B cell (primary cell): ENCODE measurements at regions not wholly inside any gene's neighbourhood (a gene's known extent, or its start where the extent isn't known, plus 50 kb on each side); places are given as distances from the start of the nearest gene placed in this dataset.

ENCODE experiments used
- ATAC-seq: fragments of 200-7000 bp; cut with Tn5 transposase; one replicate; pipeline ENCODE4 v1.10.0; 2021; ENCODE audit warnings: low read depth, mild to moderate bottlenecking, moderate number of reproducible peaks, moderate library complexity
- CTCF ChIA-PET: fragments of 350-600 bp; sonication (Branson Sonifier 250); formaldehyde crosslinking; loops from one replicate; lab custom pipeline; 2021; ENCODE audit warnings: antibody characterized with exemption, inconsistent platforms; lab: Charles Lee
- POLR2A ChIA-PET: fragments of 350-600 bp; sonication (Branson Sonifier 250); formaldehyde crosslinking; loops from one replicate; lab custom pipeline; 2021; ENCODE audit warnings: antibody characterized with exemption; lab: Charles Lee
- DNase-seq: peaks from one replicate; pipeline ENCODE4 v3.0.0; 2013
- H2AFZ ChIP-seq: 2 replicates; pipeline ENCODE4 v1.6.1; 2012; ENCODE audit warnings: mild to moderate bottlenecking, low read depth, low read length; ENCODE audit not compliant: insufficient read depth, poor library complexity, severe bottlenecking
- H3K27ac ChIP-seq, 2 donors: 1 replicate in 1 of 2; 2 replicates in 1 of 2; pipeline ENCODE4 v1.5.1; 2012 to 2013; ENCODE audit warnings: low read length in 2 of 2, mild to moderate bottlenecking in 2 of 2, moderate library complexity in 1 of 2
- H3K27me3 ChIP-seq, 4 experiments: fragments of 200-600 bp in 1 of 4; sonication (generic) in 1 of 4; replicated peaks in 1 of 4; 1 replicate in 2 of 4; 2 replicates in 2 of 4; pipeline versions ENCODE4 v1.6.1 to v1.7.0; 2013 to 2016; ENCODE audit warnings: low read length in 3 of 4, mild to moderate bottlenecking in 2 of 4, mixed read lengths in 1 of 4, moderate library complexity in 1 of 4; ENCODE audit not compliant: insufficient read depth in 4 of 4, control insufficient read depth in 3 of 4; ENCODE audit errors: control extremely low read depth in 1 of 4
- H3K36me3 ChIP-seq, 2 experiments: replicated peaks in 1 of 2; 1 replicate in 1 of 2; 2 replicates in 1 of 2; pipeline versions ENCODE4 v1.6.1 to v1.7.1; 2013; ENCODE audit warnings: low read length in 1 of 2; ENCODE audit not compliant: insufficient read depth in 2 of 2, control insufficient read depth in 1 of 2; ENCODE audit errors: control extremely low read depth in 1 of 2, extremely low read depth in 1 of 2
- H3K4me1 ChIP-seq, 2 donors: fragments of 200-600 bp in 1 of 2; sonication (generic) in 1 of 2; 1 replicate in 1 of 2; 2 replicates in 1 of 2; pipeline versions ENCODE4 v1.5.1 to v1.6.1; 2013 to 2017; ENCODE audit warnings: low read length in 2 of 2; ENCODE audit not compliant: control insufficient read depth in 2 of 2, insufficient read depth in 2 of 2
- H3K4me2 ChIP-seq: replicated peaks from 2 replicates; pipeline ENCODE3; 2012; ENCODE audit warnings: mild to moderate bottlenecking, low read depth, low read length; ENCODE audit not compliant: poor library complexity, severe bottlenecking
- H3K4me3 ChIP-seq, 5 experiments: fragments of 200-600 bp in 1 of 5; sonication (generic) in 1 of 5; 1 replicate in 3 of 5; 2 replicates in 2 of 5; pipeline versions ENCODE4 v1.5.1 to v1.7.0; 2011 to 2016; ENCODE audit warnings: low read length in 4 of 5, mild to moderate bottlenecking in 4 of 5, low read depth in 2 of 5, control low read depth in 1 of 5, moderate library complexity in 1 of 5; ENCODE audit not compliant: insufficient read depth in 1 of 5; ENCODE audit errors: control extremely low read depth in 1 of 5, extremely low read depth in 1 of 5
- H3K79me2 ChIP-seq: fragments of 200-600 bp; sonication (generic); one replicate; pipeline ENCODE4 v1.6.0; 2016; ENCODE audit warnings: low read length; ENCODE audit not compliant: control insufficient read depth, insufficient read depth
- H3K9ac ChIP-seq: fragments of 200-600 bp; sonication (generic); 2 replicates; pipeline ENCODE4 v1.6.1; 2017; ENCODE audit warnings: mild to moderate bottlenecking, low read length, moderate library complexity
- H3K9me3 ChIP-seq, 3 donors: one replicate each; pipeline versions ENCODE4 v1.6.1 to v1.7.1; 2013; ENCODE audit warnings: low read length in 2 of 3; ENCODE audit not compliant: control insufficient read depth in 2 of 3, insufficient read depth in 1 of 3; ENCODE audit errors: control extremely low read depth in 1 of 3
- H4K20me1 ChIP-seq: 2 replicates; pipeline ENCODE4 v1.6.0; 2012; ENCODE audit warnings: mild to moderate bottlenecking, low read length; ENCODE audit not compliant: insufficient read depth, control insufficient read depth, poor library complexity, severe bottlenecking
- H3K27ac Mint-ChIP-seq: one replicate; pipeline ENCODE4 v1.8.0; 2021; ENCODE audit warnings: mixed read lengths
- H3K27me3 Mint-ChIP-seq: one replicate; pipeline ENCODE4 v1.8.0; 2021; ENCODE audit warnings: mixed read lengths
- H3K4me1 Mint-ChIP-seq: one replicate; pipeline ENCODE4 v1.8.0; 2021; ENCODE audit warnings: mixed read lengths
- H3K4me3 Mint-ChIP-seq: one replicate; pipeline ENCODE4 v1.8.0; 2021; ENCODE audit warnings: mixed read lengths
- H3K9me3 Mint-ChIP-seq: one replicate; pipeline ENCODE4 v1.8.0; 2022; ENCODE audit warnings: mixed read lengths; ENCODE audit not compliant: insufficient read depth
- EZH2 ChIP-seq: IDR thresholded peaks from 2 replicates; pipeline ENCODE4 v1.6.1; 2012; ENCODE audit warnings: borderline replicate concordance, low read depth, mild to moderate bottlenecking, moderate library complexity, low read length; ENCODE audit not compliant: insufficient read depth, poor library complexity, severe bottlenecking
- WGBS: methylation state at CpG from one replicate; pipeline ENCODE4 v1.1.5; 2013; ENCODE audit warnings: missing lambda C conversion rate; ENCODE audit not compliant: insufficient coverage; 5-methylcytosine and 5-hydroxymethylcytosine counted together
- intact Hi-C: fragments of 100-400 bp; cut with micrococcal nuclease; formaldehyde crosslinking; loops from one replicate; pipeline ENCODE4 v1.10.0; 2022
- TF ChIP-seq, protein P1 (sequence below): fragments of 200-600 bp; IDR thresholded peaks from one replicate; pipeline ENCODE4 v1.8.0; 2022; ENCODE audit warnings: antibody characterized with exemption, mild to moderate bottlenecking

DNA sequence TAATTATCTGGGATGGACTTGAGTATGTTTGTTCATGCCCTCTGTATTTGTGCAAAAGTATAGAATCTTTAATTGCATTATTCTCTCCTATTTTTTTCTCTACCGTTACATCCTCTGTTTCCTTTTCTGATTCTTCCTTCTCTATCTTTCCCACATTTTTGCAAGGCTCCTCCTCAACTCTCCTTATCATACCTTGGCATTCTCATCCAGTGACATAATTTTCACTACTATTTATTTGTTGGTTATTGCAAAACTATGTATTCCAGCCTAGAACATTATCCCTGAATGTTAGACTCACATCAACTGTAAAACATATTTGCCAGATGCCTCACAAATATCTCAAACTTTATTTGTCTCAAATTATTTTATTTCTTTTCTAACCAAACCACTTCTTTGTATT lies 381.9 kb downstream of the COL11A1 start:
- Histone ChIP-seq H3K9ac (no peak overlapping the region), H3K9me3 (no peaks in the 10 kb centered on the region), H3K4me1 (no peaks in the 10 kb centered on the region), H3K27ac (no peak overlapping the region), H3K36me3 (no peaks in the 10 kb centered on the region), H4K20me1 (no peaks in the 10 kb centered on the region), H3K4me2 (no peak overlapping the region), H3K4me3 (no peak overlapping the region), H3K27me3 (no peaks in the 10 kb centered on the region), H3K79me2 (no peaks in the 10 kb centered on the region), H2AFZ (no peak overlapping the region)
- DNase-seq (no peak), ATAC-seq (no peak)
- no CpG with 5 or more reads among the region's 1 CpG for WGBS
- Mint-ChIP-seq H3K4me1 (no peaks in the 10 kb centered on the region), H3K27ac (no peak overlapping the region), H3K9me3 (no peaks in the 10 kb centered on the region), H3K4me3 (no peak overlapping the region), H3K27me3 (no peaks in the 10 kb centered on the region)
- intact Hi-C loops = no loop called here
- ChIA-PET POLR2A (no interaction called here), CTCF (no interaction called here)
- TF ChIP-seq, protein P1, sequence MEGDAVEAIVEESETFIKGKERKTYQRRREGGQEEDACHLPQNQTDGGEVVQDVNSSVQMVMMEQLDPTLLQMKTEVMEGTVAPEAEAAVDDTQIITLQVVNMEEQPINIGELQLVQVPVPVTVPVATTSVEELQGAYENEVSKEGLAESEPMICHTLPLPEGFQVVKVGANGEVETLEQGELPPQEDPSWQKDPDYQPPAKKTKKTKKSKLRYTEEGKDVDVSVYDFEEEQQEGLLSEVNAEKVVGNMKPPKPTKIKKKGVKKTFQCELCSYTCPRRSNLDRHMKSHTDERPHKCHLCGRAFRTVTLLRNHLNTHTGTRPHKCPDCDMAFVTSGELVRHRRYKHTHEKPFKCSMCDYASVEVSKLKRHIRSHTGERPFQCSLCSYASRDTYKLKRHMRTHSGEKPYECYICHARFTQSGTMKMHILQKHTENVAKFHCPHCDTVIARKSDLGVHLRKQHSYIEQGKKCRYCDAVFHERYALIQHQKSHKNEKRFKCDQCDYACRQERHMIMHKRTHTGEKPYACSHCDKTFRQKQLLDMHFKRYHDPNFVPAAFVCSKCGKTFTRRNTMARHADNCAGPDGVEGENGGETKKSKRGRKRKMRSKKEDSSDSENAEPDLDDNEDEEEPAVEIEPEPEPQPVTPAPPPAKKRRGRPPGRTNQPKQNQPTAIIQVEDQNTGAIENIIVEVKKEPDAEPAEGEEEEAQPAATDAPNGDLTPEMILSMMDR = no peak
- TF ChIP-seq EZH2 = no peak

DNA sequence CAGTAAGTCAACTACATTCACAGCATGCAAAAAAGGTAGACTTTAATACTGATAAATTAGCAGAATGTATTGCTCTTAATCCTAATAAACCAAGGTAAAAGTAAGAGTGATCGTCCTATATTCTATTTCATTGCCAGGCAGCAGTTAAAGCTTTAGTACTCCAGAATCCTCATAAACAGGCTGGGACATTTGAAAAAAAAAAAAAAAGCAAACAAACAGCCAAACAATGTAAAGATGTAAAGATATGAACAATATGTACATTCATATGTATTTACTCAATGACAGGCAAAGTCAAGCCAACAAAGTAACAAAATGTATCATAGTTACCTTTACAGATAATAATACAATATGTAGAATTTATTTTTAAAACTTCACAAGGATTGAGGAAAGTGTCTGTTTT lies 383.6 kb downstream of the COL11A1 start:
- no peak overlapping the region for H3K27ac ChIP-seq
- CTCF ChIA-PET = no interaction called here

More for the DNA sequence above, 383.6 kb downstream of the COL11A1 start:
- DNase-seq = no peak
- Histone ChIP-seq H3K79me2 (no peaks in the 10 kb centered on the region), H3K4me1 (no peaks in the 10 kb centered on the region), H3K27me3 (no peaks in the 10 kb centered on the region), H3K9ac (no peak overlapping the region), H4K20me1 (no peaks in the 10 kb centered on the region), H3K9me3 (no peaks in the 10 kb centered on the region), H3K36me3 (no peaks in the 10 kb centered on the region), H3K4me3 (no peak overlapping the region), H3K4me2 (no peak overlapping the region), H2AFZ (no peak overlapping the region)
- H3K4me3 Mint-ChIP-seq = no peak overlapping the region
- H3K27ac Mint-ChIP-seq = no peak overlapping the region
- no CpG with 5 or more reads among the region's 1 CpG for WGBS
- H3K9me3 Mint-ChIP-seq = no peaks in the 10 kb centered on the region
- H3K27me3 Mint-ChIP-seq = no peaks in the 10 kb centered on the region
- no peak for TF ChIP-seq EZH2
- TF ChIP-seq, protein P1 = no peak
- intact Hi-C loops = no loop called here
- H3K4me1 Mint-ChIP-seq = no peaks in the 10 kb centered on the region
- POLR2A ChIA-PET = no interaction called here
- ATAC-seq = no peak
